ENCODE measurements at regions not wholly inside any gene's neighbourhood (a gene's known extent, or its start where the extent isn't known, plus 50 kb on each side); places are given as distances from the start of the nearest gene placed in this dataset.
"Not testable (repeated sequence)": the region's sequence is repeated elsewhere in the genome, so short reads cannot be mapped to it uniquely, and the experiment has no call there.

- TF ChIP-seq POLR2A, CTCF (IDR thresholded peaks at IDR 0.05): not testable (repeated sequence)
These were observed 251.2 kb upstream of the NUPR2 start for GRCh38 chr7:56367411-56367810.

All from Peyer's patch (tissue), 4 donors.